Testis (tissue), 2 donors: ENCODE measurements at regions not wholly inside any gene's neighbourhood (a gene's known extent, or its start where the extent isn't known, plus 50 kb on each side); places are given as distances from the start of the nearest gene placed in this dataset.

Experiments used
- CTCF ChIP-seq, 3 experiments: fragments of 450-650 bp in 2 of 3; fragments of 200-600 bp in 1 of 3; sonication (generic) in 1 of 3; IDR thresholded peaks; one replicate each; pipeline ENCODE4 v1.5.1; 2016 to 2019; ENCODE audit warnings: antibody characterized with exemption in 3 of 3, mild to moderate bottlenecking in 2 of 3, moderate library complexity in 1 of 3
- POLR2A ChIP-seq: fragments of 450-650 bp; IDR thresholded peaks from one replicate; pipeline ENCODE4 v1.6.1; 2017; ENCODE audit warnings: antibody characterized with exemption, mild to moderate bottlenecking, moderate library complexity

GRCh38 chr9:107087222-107087621, 195.9 kb upstream of the RAD23B start:
- TF ChIP-seq CTCF (IDR thresholded peaks at IDR 0.05) (no peak), POLR2A (no peak)
